Neuronal stem cell (in vitro differentiated cells): ENCODE measurements at regions not wholly inside any gene's neighbourhood (a gene's known extent, or its start where the extent isn't known, plus 50 kb on each side); places are given as distances from the start of the nearest gene placed in this dataset.

Experiments used
- DNase-seq: peaks from one replicate; pipeline ENCODE4 v3.0.0-alpha.2; 2013; ENCODE audit warnings: low spot score
- H2AFZ ChIP-seq: one replicate; pipeline ENCODE4 v1.6.1; 2013; ENCODE audit warnings: mild to moderate bottlenecking, low read length, inconsistent platforms
- H2AK5ac ChIP-seq: 2 replicates; pipeline ENCODE4 v1.6.1; 2013; ENCODE audit warnings: low read depth, mild to moderate bottlenecking, inconsistent platforms, low read length, moderate library complexity, mixed read lengths
- H2BK120ac ChIP-seq: 2 replicates; pipeline ENCODE4 v1.6.1; 2013; ENCODE audit warnings: low read depth, mild to moderate bottlenecking, inconsistent platforms, low read length, moderate library complexity, mixed read lengths
- H2BK12ac ChIP-seq: one replicate; pipeline ENCODE4 v1.6.1; 2013; ENCODE audit warnings: low read length, inconsistent platforms
- H2BK15ac ChIP-seq: 2 replicates; pipeline ENCODE4 v1.6.1; 2013; ENCODE audit warnings: mild to moderate bottlenecking, low read length, inconsistent platforms, mixed read lengths
- H2BK5ac ChIP-seq: one replicate; pipeline ENCODE4 v1.6.1; 2013; ENCODE audit warnings: inconsistent platforms, mild to moderate bottlenecking, low read length, moderate library complexity
- H3K14ac ChIP-seq: one replicate; pipeline ENCODE4 v1.6.1; 2013; ENCODE audit warnings: low read length, inconsistent platforms
- H3K18ac ChIP-seq: 2 replicates; pipeline ENCODE4 v1.6.1; 2013; ENCODE audit warnings: low read length, inconsistent platforms
- H3K23ac ChIP-seq: 2 replicates; pipeline ENCODE4 v1.6.1; 2013; ENCODE audit warnings: low read depth, mild to moderate bottlenecking, mixed read lengths, low read length, inconsistent platforms; ENCODE audit not compliant: poor library complexity
- H3K27ac ChIP-seq: replicated peaks from 3 replicates; pipeline ENCODE4 v1.5.1; 2013; ENCODE audit warnings: low read length, inconsistent platforms
- H3K27me3 ChIP-seq, 3 experiments: 2 replicates each; pipeline ENCODE4 v1.6.1; 2013; ENCODE audit warnings: low read length in 3 of 3, mild to moderate bottlenecking in 2 of 3, inconsistent platforms in 1 of 3, low read depth in 1 of 3, mixed read lengths in 1 of 3, moderate library complexity in 1 of 3; ENCODE audit not compliant: control insufficient read depth in 3 of 3, insufficient read depth in 3 of 3
- H3K36me3 ChIP-seq, 2 donors: replicated peaks in 1 of 2; 2 replicates each; pipeline ENCODE4 v1.6.1; 2013; ENCODE audit warnings: low read length in 2 of 2; ENCODE audit not compliant: control insufficient read depth in 2 of 2, insufficient read depth in 2 of 2
- H3K4ac ChIP-seq: 2 replicates; pipeline ENCODE4 v1.6.1; 2013; ENCODE audit warnings: inconsistent platforms, mild to moderate bottlenecking, low read length, moderate library complexity
- H3K4me1 ChIP-seq, 2 donors: 1 replicate in 1 of 2; 2 replicates in 1 of 2; pipeline ENCODE4 v1.6.1; 2013; ENCODE audit warnings: low read length in 2 of 2, low read depth in 1 of 2; ENCODE audit not compliant: control insufficient read depth in 2 of 2, insufficient read depth in 1 of 2
- H3K4me2 ChIP-seq: one replicate; pipeline ENCODE4 v1.6.1; 2013; ENCODE audit warnings: mild to moderate bottlenecking, low read length, inconsistent platforms; ENCODE audit not compliant: insufficient read depth, poor library complexity, severe bottlenecking
- H3K4me3 ChIP-seq, 2 donors: 2 replicates each; pipeline ENCODE4 v1.5.1; 2013; ENCODE audit warnings: low read length in 2 of 2, mild to moderate bottlenecking in 2 of 2, inconsistent platforms in 1 of 2, moderate library complexity in 1 of 2
- H3K79me1 ChIP-seq: one replicate; pipeline ENCODE4 v1.6.1; 2013; ENCODE audit warnings: low read depth, mild to moderate bottlenecking, inconsistent platforms, low read length, moderate library complexity
- H3K9ac ChIP-seq: one replicate; pipeline ENCODE4 v1.6.1; 2013; ENCODE audit warnings: mild to moderate bottlenecking, low read depth, low read length, inconsistent platforms; ENCODE audit not compliant: poor library complexity
- H3K9me3 ChIP-seq, 2 donors: replicated peaks in 1 of 2; 2 replicates each; pipeline versions ENCODE3 to v1.6.1; 2013; ENCODE audit warnings: low read length in 2 of 2, mild to moderate bottlenecking in 2 of 2, inconsistent platforms in 1 of 2, low read depth in 1 of 2, mixed read lengths in 1 of 2, moderate library complexity in 1 of 2; ENCODE audit not compliant: control insufficient read depth in 2 of 2, insufficient read depth in 1 of 2
- H4K8ac ChIP-seq: one replicate; pipeline ENCODE4 v1.6.1; 2013; ENCODE audit warnings: low read depth, mild to moderate bottlenecking, inconsistent platforms, low read length, moderate library complexity
- H4K91ac ChIP-seq: one replicate; pipeline ENCODE4 v1.6.1; 2013; ENCODE audit warnings: low read length, low read depth, mild to moderate bottlenecking, inconsistent platforms; ENCODE audit not compliant: poor library complexity
- WGBS, 2 donors: extraction: QIAGEN DNeasy Blood & Tissue Kit; methylation state at CpG; one replicate each; pipeline ENCODE4 v1.1.7; 2013; ENCODE audit warnings: missing lambda C conversion rate in 2 of 2, mixed read lengths in 1 of 2; ENCODE audit not compliant: insufficient read length in 2 of 2, insufficient replicate concordance in 1 of 2; ENCODE audit errors: extremely low coverage in 2 of 2; 5-methylcytosine and 5-hydroxymethylcytosine counted together

DNA sequence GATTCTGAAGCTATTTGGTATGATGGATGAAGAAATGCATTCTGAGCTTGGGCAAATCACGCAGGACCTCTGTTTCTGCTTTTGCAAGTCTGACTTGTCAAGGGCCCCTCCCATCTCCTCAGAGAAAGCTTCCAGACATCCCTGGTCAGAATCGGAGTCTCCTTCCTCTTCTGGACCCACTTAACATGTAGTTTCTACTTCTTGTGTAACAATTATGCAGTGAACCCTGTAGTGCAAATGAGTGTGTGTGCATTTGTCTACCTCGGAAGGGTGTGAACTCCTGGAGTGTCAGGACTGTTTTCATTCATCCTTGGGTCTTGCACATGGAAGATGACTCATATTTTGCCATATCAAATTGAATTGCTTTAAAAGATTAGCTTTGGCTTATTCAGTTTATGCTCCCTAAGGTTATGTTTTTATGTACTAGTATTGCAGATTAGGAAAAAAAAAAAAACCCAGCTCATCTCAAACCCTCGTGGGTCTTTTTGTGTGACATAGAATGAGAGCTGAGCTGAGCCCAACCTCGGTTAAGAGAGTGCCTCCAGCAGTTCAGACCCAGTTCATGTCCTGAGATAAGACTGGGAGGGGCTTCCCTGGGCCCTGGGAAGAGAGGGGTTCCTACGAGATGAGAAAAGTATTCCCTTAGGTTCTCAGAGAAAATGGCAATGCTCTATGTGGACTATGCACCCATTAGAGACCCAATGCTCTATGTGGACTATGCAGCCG, 61.1 kb upstream of the RPL34 start:
- Histone ChIP-seq H3K4ac (no peak overlapping the region), H4K8ac (no peak overlapping the region), H3K18ac (no peak overlapping the region), H3K23ac (no peak overlapping the region), H3K14ac (no peak overlapping the region), H3K9me3 (no peaks in the 10 kb centered on the region), H3K27ac (no peak overlapping the region), H2BK15ac (no peak overlapping the region), H3K9ac (no peak overlapping the region), H3K79me1 (no peaks in the 10 kb centered on the region), H3K27me3 (peaks cover 0 to 5% (median 0%) of the 10 kb centered on the region in 3 experiments), H3K4me2 (no peak overlapping the region), H3K4me3 (no peak overlapping the region), H3K4me1 (peaks cover 0 to 3% of the 10 kb centered on the region in 2 donors), H2BK12ac (no peak overlapping the region), H3K36me3 (no peaks in the 10 kb centered on the region), H2AK5ac (no peak overlapping the region), H4K91ac (no peak overlapping the region), H2BK120ac (no peak overlapping the region), H2BK5ac (no peak overlapping the region), H2AFZ (peak overlapping the region; percentile 61)
- WGBS, 2 donors, result no CpG with 5 or more reads among the region's 7 CpGs
- DNase-seq, result no peak

DNA sequence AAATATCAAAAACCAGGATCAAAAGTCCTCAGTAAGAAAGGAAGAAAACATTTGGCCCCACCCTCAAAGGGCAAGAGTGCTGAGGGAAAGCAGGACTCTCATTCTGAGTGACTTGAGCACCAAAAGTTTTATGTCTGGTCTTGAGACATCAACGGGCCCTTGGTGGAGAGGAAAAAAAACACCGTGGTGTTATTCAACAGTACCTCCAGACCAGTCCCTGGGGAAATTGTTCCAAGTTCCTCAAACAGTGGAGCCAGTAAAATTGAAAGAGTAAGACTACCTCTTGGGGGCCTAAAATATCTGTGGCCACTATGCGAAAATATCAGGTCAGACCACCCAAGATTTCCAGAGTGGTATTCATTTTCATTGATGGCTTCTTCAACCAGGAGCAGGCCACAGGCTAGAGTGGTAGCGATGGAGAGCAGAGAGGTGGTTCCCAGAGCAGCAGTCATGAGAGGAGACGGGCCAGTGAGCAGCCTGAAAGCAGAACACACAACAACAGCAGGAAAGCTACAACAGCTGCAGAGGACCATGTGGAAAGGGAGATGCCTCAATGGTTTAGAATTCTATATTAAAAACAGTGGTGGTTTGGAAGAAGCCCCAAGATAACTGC, 63.7 kb upstream of the RPL34 start:
- Histone ChIP-seq H3K4ac (no peak overlapping the region), H3K18ac (no peak overlapping the region), H3K4me3 (no peak overlapping the region), H2BK15ac (no peak overlapping the region), H3K27me3 (peaks cover 0 to 5% (median 0%) of the 10 kb centered on the region in 3 experiments), H3K9ac (no peak overlapping the region), H3K14ac (no peak overlapping the region), H4K91ac (no peak overlapping the region), H3K36me3 (no peaks in the 10 kb centered on the region), H3K4me2 (no peak overlapping the region), H2BK12ac (no peak overlapping the region), H2BK5ac (no peak overlapping the region), H2BK120ac (no peak overlapping the region), H3K9me3 (no peaks in the 10 kb centered on the region), H4K8ac (no peak overlapping the region), H2AFZ (no peak overlapping the region), H3K79me1 (no peaks in the 10 kb centered on the region), H3K23ac (no peak overlapping the region), H3K27ac (no peak overlapping the region), H2AK5ac (no peak overlapping the region), H3K4me1 (peaks cover 0 to 3% of the 10 kb centered on the region in 2 donors)
- DNase-seq, result no peak
- no CpG with 5 or more reads among the region's 5 CpGs for WGBS, 2 donors

DNA sequence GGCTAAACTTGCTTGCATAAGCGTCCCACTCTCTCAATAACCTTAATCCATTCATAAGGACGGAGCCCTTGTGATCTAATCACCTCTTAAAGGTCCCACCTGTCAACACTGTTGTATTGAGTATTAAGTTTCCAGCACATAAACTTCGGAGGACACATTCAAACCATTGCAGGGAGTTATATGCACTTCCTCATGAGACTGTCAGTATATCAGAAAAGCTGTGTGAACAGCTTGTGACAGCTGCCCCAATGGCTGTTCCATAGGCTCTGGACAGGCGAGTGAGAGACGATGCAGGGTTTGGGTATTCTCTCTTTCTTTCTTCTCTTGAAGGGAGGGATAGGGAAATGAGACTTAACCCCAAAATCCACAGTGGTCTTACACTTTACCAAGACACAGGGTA, 64.2 kb upstream of the RPL34 start:
- H3K9me3 ChIP-seq, result no peaks in the 10 kb centered on the region

DNA sequence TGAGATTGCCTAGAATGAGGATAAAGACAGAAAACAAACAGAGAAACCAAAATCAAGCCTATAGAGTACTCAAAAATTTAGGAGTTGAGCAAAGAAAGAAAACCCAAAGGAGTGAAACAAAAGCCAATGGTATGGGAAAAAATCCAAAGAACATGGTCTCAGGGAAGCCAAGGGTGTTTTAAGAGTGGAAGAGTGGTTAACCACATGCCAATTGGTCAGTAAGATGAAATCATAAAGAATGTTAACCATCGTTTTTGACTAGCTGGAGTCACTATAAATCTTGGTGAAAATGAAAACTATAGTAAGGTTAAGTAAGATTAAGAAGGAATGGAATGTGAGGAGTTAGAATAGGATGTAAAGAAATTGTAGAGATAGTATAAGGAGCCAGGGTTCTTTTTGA, 64.7 kb upstream of the RPL34 start:
- Histone ChIP-seq H4K91ac (no peak overlapping the region), H2AK5ac (no peak overlapping the region), H3K4ac (no peak overlapping the region), H3K79me1 (no peaks in the 10 kb centered on the region), H3K4me2 (no peak overlapping the region), H2BK15ac (no peak overlapping the region), H4K8ac (no peak overlapping the region), H3K9ac (no peak overlapping the region), H3K9me3 (no peaks in the 10 kb centered on the region), H2BK120ac (no peak overlapping the region), H3K4me1 (peaks cover 0 to 2% of the 10 kb centered on the region in 2 donors), H3K27me3 (peaks cover 0 to 5% (median 0%) of the 10 kb centered on the region in 3 experiments), H2AFZ (no peak overlapping the region), H3K27ac (no peak overlapping the region), H2BK5ac (no peak overlapping the region), H2BK12ac (no peak overlapping the region), H3K36me3 (no peaks in the 10 kb centered on the region), H3K18ac (no peak overlapping the region), H3K23ac (no peak overlapping the region), H3K4me3 (no peak overlapping the region), H3K14ac (no peak overlapping the region)
- WGBS, 2 donors, result no CpG with 5 or more reads among the region's 1 CpG
- DNase-seq, result no peak

More for the DNA sequence above, 64.2 kb upstream of the RPL34 start:
- no peak overlapping the region for H3K4me3 ChIP-seq
- no peak overlapping the region for H3K9ac ChIP-seq
- no peaks in the 10 kb centered on the region for H3K36me3 ChIP-seq
- H3K4ac ChIP-seq, result no peak overlapping the region
- no peaks in the 10 kb centered on the region for H3K79me1 ChIP-seq
- WGBS, 2 donors, result no CpG with 5 or more reads among the region's 5 CpGs
- no peak overlapping the region for H2BK12ac ChIP-seq
- H2BK120ac ChIP-seq, result no peak overlapping the region
- H3K27ac ChIP-seq, result no peak overlapping the region
- H2BK5ac ChIP-seq, result no peak overlapping the region
- H3K4me1 ChIP-seq, result peaks cover 0 to 3% of the 10 kb centered on the region in 2 donors
- no peak overlapping the region for H3K4me2 ChIP-seq
- no peak overlapping the region for H2AFZ ChIP-seq
- H3K27me3 ChIP-seq, result peaks cover 0 to 5% (median 0%) of the 10 kb centered on the region in 3 experiments
- no peak overlapping the region for H3K14ac ChIP-seq
- H2AK5ac ChIP-seq, result no peak overlapping the region
- no peak overlapping the region for H4K8ac ChIP-seq
- no peak overlapping the region for H3K23ac ChIP-seq
- H3K18ac ChIP-seq, result no peak overlapping the region
- no peak overlapping the region for H2BK15ac ChIP-seq
- no peak overlapping the region for H4K91ac ChIP-seq
- no peak for DNase-seq
